CD4-positive, alpha-beta T cell treated with Interleukin-12 subunit alpha and Interleukin-12 subunit beta, for 1 hour (primary cell): ENCODE measurements at regions not wholly inside any gene's neighbourhood (a gene's known extent, or its start where the extent isn't known, plus 50 kb on each side); places are given as distances from the start of the nearest gene placed in this dataset.

ENCODE experiments used
- DNase-seq: peaks from one replicate; pipeline ENCODE4 v3.0.0-alpha.2; 2020

DNA sequence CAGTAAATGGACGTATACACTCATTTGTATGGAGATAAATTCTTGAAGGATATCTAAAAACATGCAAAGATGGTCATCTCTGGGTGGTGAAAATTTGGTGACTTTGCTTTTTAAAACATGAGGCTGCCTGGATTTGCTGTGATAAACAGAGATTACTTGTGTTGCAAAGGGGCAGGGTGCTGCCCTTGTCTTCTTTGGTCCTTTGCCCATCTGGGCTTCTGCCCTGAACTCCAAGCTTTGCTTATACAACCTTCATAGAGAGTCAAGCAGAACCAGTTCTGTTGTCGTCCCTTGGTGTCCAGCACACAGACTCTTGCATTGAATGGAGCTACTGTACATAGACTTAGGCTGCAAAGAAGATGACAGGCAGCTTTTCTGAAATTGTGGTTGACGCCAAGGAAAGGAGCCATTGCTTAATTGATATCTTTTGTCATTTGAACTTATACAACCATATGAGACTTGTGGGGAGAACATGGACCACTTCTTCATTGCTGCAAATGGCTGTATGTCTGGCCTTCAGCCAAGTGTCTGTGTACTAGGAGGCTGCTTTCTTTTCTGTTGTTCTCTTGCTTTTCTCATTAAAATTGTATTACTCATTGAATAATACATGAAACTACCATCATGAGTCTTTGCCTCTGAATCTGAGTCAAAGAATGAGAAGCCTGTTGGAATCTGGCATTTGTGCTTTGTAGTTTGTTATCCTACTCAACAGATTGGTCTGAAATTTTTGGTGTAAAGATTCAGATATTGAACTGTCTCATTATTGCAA lies 152.5 kb downstream of the DMRT2 start:
- no peak for DNase-seq

DNA sequence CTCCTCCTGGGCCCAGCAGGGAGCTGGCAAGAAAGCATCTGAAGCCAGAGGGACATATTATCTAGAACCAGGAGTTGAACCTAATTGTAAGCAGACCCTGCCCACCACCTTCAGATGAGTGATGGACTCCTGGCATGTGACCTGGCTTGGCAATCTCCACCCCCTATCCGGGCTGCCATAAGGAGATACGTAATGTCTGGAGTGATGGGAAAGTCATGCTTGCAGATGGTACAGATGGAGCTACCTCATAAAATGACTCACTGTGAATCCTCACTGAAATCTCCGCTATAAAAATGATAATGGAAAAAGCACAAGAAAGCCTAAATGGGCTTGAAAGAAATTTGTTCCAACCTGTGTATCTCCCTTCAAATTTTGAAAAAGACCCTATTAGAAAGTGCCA lies 157.5 kb downstream of the DMRT2 start:
- DNase-seq: no peak

DNA sequence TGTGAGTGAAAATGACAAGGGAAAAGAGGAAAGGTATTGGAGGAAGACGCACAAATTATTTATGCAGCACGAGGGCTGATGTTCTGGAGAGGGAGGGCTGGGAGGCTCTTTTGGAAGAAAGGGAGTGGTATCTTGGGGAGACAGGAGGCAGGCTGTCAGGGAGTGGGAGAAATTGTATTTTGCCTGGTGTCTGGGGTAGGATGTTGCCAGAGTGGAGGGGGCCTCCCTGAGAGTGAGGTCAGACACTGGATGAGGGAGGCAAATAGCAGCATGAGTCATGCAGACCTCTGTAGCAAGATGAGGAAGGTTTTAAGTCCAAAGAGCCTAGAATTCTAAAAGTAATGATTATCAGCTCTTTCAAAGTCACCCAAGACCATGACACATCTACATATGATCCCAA lies 158.0 kb downstream of the DMRT2 start:
- DNase-seq: no peak

DNA sequence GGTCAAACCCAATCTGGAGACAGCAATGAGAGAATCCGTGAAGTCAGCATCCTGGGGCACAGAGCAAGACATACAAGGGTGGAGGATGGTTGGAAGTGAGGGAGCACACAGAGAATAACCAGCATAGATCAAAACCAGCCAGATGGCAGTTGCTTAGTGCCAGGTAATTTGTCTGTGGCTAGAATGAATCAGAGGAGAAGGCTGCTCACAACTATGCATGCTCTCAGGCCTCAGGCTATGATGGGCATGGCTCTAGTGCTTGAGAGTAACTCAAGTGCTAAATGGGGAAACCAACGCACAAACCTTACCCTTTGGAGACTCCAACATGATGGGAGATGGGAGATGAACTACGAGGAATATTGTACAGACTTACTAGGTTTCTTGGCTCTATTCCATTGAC lies 160.8 kb downstream of the DMRT2 start:
- DNase-seq: no peak

DNA sequence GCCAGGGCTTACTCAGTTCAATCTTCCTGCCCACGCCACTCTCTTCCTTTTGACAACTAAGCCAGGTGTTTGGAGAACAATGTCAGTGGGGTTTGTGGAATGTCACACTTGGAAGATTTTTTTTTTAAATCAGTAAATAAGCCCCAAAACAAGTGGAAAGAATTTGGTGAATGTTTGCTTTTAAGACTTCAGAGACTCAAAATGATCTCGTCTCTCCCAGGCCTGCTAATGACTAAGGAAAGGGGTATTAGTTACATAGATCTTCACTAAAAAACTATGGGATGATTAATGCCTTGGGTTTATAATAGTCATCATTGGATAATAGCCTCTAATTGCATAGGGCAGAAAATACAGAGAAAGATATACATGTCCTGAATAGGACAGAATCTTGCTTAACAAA lies 166.4 kb downstream of the DMRT2 start:
- DNase-seq: no peak

DNA sequence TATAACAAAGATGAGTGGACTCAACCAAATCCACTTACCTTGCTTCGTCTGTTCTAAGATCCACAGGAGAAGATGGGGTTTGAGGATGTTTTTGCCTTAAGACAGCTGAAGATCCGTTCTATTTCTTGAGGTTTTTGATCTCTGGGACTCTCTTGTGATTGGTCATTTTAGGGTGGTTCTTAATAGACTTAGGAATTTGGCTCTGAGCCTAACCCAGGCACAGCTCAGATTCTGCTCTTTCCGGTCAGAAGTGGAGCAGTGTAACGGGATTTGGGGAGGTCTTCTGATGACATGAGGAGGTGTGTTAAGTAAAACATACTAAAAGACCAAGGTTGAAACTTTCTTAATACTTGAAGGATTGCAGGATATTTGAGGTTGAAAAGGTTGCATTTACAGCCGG lies 166.9 kb downstream of the DMRT2 start:
- DNase-seq: no peak

DNA sequence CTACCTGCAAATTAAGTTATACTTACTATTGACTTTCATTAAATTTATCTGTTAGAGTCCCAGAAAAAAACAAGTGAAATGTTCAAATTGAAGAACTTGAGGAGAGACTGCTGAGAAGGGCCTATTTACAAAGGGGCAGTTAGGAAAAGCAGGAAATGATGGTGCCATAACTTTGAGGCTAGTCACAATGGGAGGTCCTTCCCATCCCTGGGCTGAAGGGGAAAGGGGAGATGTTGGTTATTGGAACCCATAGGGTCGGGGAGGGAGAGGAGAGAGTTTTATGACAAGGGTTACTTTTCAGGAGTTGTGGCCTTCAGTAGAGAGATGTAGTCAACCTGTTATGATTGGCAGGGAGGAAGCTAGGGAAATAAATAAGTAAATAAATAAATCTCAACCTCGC lies 169.1 kb downstream of the DMRT2 start:
- DNase-seq: no peak

DNA sequence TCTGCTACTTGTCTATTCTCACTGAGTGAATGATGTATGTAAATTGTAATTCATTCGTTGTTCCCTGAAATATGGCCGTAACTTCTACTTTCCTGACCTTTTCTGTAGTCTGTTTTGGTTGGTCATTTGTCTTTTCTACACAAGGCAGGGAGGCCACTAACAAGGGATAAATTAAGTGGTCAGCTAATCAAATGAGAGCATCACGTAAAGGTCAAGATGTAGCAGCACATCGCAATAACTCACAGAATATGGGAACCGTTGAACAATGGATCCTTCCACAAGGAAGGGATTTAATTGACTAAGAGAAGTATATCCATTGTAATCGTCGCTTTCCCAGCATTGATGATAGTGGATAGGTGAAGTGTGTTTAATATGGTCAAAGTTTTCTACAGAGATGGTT lies 171.1 kb downstream of the DMRT2 start:
- DNase-seq: no peak

DNA sequence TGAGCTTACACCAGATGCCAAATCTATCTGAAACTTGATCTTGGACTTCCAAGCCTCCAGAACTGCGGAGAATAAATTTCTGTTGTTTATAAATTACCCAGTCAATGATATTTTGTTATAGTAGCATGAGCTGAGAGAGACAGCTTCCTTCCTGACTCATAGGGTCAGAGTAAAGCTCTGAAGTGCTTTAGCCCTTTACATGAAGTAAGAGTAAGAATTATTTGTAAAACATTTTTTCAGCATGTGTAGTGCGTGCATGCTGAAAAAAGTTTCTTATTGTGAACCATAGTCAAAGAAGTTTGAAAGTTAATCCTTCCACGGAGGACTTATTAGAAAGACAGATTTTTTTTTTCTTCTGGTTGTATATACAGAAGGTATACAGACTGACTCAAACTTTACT lies 172.4 kb downstream of the DMRT2 start:
- no peak for DNase-seq

DNA sequence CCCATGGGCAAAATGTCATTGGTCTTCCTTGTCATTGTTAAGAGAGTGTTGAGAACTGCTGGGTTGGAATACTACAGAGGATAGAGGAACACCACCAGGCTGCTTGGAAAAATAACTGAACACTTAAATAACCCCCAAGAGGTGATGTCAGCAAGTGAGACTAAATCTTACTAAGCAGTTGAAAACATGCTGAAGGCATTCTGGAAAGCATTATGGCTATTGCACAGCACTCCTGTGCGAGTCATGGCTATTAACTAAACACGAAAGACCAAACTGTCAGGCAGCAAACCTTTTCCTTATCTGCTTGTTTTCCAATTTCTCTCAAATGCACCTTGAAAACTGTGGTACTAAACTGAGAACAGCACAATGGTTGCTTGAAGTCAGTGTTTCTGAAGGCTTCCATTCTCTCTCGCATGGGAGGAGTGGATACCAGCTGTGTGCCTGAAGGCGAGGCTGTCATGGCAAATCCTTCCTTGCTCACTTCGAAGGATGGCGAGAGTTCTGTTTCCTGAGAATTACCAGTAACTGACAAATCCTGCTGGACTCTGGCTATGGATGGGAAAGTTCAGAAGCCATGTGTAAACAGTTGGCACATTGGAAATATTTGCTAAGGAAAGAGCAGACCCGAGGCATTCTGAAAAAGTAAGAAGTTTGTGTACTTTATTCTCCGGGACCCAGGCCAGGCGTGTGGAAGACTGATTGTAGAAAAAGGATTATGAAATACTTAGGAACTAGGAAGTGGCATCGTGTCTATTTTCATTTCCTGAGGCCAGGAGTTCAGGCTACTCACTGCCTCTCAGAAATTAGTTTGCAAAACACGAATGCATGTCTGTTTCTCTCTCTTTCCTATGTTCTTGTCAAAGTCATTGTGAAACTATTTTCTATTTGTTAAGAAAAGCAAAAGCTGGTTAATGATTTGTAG lies 182.1 kb downstream of the DMRT2 start:
- DNase-seq: no peak

DNA sequence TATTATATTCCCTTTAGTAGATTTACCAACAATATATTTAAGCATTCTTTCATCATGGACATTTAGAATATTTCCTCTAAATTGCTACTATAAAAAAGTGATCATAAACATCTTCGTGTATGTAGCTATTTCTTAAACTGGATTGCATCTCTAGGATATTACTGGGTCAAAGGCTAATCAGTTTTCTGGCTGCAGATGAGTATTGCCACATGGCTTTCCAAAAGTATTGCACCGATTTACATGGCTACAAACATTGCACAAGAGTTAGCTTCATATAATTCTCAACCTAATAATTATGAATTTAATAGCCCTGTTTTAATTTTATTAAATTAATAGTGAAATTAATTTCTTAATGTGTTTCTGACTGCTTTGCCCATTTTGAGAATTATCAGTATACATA lies 183.4 kb downstream of the DMRT2 start:
- no peak for DNase-seq

DNA sequence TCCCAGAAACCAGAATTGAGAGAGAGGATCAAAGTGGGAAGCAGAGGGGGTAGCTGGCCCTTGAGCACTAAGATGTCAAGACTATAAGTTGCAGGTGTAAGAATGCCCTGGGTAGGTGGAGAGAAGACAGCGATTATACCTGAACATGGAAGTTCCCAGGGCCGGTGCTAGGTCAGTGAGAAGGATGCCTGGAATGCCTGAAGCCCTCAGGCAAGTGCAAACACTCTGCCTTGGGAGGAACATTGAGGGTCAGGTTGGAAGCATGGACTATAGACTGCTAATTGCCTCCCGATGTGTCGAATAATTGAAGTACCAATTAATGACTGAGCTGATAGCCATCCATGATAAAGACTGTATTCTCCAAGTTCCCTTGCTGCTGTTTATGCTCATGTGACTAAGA lies 185.5 kb downstream of the DMRT2 start:
- DNase-seq: no peak

DNA sequence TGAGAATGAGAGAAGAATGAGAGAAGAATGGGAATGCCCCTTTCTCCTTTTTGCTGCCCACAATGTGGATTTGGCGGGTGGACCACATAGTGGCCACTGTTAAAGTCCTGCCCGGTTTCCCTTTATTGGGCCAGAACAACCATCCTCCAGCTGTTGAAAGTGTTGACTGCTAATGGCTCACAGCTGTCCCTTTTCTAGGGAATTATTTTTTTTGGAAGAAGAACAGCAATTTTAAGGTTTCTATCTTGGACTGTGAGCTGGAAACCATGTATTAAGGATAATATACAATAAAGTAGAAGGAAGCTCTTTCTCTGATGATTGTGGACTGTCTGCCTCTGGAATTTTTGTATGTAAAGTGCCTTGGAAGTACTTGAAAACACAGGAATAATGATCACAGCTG lies 185.9 kb downstream of the DMRT2 start:
- no peak for DNase-seq

DNA sequence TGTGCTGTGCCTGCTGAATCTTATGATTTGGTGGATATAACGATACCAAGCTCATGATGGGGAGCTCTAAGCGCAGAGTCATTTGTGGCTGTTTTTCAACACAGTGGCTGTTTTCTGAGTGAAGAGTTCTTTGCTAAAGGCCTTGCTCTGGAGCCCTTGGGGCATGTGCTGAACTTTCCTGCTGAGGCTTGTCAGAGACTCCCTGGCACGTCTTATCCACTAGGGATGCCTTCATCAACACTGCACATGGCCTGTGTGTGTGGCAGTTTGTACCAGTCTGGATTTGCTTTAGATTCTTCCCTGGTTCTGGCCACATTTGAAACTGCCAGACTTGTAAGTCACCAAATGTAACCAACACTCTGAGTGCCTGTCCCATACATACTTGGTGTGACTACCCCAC lies 188.2 kb downstream of the DMRT2 start:
- no peak for DNase-seq

DNA sequence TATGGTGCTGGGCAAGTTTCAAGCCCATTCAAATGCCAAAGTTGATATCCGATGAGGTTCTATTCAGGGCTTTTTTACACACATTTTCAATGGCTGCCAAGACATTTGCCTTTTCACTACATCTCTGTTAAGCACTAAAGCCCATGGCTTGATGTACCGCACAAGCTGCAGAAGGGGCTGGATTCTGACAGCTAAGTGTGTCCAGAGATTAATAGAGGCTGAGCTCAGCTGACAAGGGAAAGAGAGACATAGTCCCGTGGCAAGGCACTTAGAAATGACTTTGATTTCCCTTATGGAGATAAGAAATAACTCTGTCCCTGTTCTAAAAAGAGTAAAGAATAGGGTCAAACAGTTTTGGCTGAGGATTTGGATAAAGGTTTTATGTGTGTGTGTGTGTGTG lies 198.6 kb downstream of the DMRT2 start:
- DNase-seq: no peak

DNA sequence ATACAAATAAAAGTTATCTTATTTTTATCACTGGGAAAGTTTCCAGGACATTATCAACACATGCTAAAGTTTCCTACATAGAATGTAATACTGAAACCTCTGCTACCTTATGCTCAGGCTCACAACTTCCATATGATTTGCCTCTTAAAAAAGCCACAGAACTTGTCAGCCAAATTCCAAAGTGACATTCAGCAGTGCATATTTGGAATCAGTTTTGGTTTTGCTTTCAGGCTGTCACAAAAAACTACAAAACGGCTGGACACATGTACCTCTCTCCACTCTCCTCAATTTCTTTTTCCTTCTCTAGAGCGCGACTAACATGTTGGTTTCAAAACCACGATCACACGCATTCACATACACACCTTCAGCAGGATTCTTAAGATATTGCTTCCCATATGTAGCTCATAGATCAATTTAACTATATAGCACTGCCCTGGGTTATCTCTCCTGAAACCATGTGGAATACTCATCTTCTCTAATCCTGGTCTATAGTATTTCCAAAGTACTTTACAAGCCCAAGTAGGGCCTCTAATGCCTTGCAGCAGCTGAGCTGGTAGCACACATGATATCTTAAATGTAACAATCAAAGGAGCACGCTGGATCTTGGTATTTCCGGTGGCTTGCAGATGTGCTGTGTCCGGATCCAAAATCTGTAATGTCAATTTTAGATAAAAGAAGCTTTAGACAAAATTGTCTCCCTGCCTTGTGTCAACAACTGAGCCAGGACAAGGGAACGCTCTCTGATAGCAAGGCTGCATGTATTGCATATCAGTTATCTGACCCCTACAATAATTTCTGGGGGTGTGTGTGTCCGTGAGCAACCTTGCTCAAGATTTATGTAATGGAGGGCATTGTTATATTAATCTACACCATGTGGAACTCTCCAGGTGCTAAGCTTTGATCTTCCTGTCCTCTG lies 203.2 kb downstream of the DMRT2 start:
- no peak for DNase-seq

DNA sequence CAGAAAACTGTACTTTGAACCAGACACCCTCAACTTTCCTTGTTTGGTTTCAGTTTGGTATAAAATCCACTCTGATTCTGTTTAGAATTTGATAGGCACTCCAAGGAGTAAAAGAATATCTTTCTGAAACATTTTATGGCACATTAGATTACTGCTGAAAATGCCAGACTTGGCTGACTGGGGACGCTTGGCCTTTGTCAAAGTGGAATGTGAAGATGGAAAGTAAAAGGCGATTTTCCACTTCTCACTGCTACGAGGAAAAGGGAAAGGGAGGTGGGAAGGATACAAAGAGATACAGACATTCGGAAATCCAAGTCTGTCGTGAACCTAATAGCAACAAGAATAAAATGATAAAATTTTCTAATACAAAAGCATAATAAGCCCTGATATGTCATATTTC lies 203.9 kb downstream of the DMRT2 start:
- no peak for DNase-seq

DNA sequence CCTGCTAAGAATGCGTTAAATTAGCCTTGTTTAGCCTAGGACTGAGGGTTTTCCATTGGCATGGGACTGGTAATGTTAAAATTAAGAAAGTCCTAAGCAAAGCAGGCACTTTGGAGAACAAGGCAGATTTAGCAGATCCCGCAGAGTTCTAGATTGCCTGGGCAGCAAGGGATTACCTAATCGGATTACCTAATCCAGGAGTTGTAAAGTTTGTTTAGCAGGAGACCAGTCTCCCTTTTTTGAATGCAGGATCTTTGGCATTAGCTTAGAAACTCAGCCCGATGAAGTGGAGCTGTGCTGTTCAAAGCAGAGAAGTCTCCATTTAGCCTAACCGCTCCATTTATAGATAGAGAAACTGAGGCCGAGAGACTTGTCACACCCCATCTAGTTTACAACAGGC lies 206.0 kb downstream of the DMRT2 start:
- no peak for DNase-seq

DNA sequence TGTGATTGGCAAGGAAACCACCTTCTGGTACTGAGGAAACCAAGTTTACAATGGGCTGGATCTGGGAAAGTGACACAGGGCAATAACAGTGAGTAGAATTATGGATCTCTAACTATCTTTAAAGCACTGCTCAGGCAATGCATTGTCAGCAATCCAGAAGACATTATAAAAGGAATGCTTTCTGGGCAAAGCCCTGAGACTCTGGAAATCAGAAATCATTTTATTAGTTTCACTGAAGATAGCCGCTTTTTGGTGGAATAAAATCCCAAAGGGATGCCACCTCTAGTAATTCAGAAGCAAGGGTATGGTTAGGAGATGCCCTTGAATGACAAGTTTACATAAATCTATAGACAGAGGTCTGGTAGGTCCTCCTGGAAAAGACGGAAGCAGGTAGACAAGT lies 211.1 kb downstream of the DMRT2 start:
- no peak for DNase-seq

DNA sequence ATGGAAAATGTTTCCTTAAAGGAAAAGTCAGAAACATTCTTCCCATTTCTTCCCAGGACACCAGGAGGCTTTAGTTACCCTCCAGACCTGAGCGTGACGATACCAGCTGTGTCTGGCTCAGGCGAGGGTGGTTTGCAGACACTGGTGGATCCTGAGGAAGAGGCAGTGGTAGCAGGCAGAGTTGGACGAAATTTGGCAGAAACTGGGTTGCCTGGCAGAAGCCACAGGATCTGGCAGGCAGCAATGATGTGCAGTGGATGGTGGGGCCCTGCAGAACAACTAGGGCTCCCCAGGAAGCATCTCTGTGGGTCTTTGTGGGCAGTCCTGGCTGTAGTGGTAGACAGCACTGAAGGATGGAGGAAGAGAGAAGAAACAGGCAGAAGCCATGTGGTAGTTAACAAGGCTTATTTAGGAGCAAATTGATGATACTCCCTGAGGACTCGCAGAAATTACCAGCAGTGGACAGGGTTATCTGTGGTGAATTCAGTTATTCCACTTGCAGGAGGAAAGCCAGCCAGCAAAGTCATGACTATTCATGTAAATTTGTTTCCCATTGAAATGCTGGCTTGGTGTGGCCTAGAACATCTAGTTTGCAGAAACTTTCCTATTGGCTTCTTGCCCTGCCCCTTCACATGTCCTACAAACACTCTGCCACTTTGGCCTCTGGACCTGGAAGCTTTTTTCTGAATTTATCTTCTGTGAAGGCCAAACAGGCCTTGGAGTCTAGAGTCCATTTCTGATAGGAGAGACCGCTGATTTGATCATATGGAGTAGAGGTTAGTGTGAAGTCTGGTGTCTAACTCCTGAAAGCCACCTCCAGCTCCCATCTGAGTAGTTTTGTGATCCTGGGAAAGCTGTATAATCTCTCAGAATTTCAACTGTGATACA lies 212.0 kb downstream of the DMRT2 start:
- DNase-seq: no peak

DNA sequence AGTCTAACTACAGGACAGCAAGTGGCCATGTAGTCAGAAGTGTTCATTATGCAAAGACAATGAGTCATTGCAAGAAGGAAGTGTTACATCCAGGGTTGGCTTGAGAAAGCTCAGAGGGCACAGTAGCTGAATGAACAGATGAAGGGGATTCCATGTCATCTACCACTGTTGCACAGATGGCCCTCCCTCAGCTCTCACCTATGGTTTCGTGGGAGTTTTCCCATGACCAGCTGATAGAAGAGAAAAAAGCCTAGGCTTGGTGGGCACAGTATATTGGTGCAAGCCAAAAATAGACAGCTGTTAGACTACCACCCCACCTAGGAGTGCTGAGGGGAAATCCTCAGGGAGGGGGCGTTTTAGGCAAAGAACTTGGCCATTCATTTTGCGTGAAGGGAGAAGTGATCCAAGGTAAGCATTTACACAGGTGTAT lies 217.0 kb downstream of the DMRT2 start:
- no peak for DNase-seq

DNA sequence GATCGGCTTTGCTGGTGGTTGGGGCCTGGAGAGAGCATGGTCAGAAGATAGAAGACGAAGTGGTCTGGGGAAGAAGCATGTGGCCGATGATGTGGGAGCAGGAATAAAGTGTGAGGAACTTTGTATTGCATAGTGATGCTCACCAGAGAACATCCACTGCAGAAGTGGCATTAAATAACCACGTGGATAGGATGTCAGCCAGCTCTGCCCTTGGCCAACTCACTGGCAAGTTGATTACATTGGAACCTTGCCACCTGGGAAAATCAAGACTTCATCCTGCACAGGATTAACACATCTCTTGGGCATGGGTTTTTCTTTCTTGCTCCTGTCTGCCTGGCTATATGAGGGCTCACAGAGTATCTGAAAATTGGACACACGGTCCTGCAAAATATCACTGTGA lies 217.4 kb downstream of the DMRT2 start:
- no peak for DNase-seq
